Mesothelial cell of epicardium (in vitro differentiated cells): ENCODE measurements at regions not wholly inside any gene's neighbourhood (a gene's known extent, or its start where the extent isn't known, plus 50 kb on each side); places are given as distances from the start of the nearest gene placed in this dataset.
"Not testable (repeated sequence)": the region's sequence is repeated elsewhere in the genome, so short reads cannot be mapped to it uniquely, and the experiment has no call there.

ENCODE experiments used
- DNase-seq, 2 experiments: peaks; one replicate each; pipeline ENCODE4 v3.0.0; 2021; ENCODE audit warnings: low spot score in 2 of 2; ENCODE audit not compliant: unreplicated experiment in 2 of 2
- H3K27ac Mint-ChIP-seq: 2 replicates; pipeline ENCODE4 v1.8.0; 2021; ENCODE audit warnings: mixed read lengths
- H3K27me3 Mint-ChIP-seq: 2 replicates; pipeline ENCODE4 v1.8.0; 2021; ENCODE audit warnings: low read depth, mixed read lengths
- H3K36me3 Mint-ChIP-seq: 2 replicates; pipeline ENCODE4 v1.8.0; 2021; ENCODE audit warnings: mixed read lengths
- H3K4me1 Mint-ChIP-seq: 2 replicates; pipeline ENCODE4 v1.8.0; 2021; ENCODE audit warnings: mixed read lengths
- H3K4me3 Mint-ChIP-seq: 2 replicates; pipeline ENCODE4 v1.8.0; 2021; ENCODE audit warnings: mild to moderate bottlenecking, moderate library complexity, mixed read lengths
- H3K9me3 Mint-ChIP-seq: 2 replicates; pipeline ENCODE4 v1.8.0; 2021; ENCODE audit warnings: mixed read lengths
- CTCF ChIP-seq: fragments of 200-600 bp; sonication (generic); IDR thresholded peaks from one replicate; pipeline ENCODE4 v1.5.0; 2021; ENCODE audit warnings: antibody characterized with exemption; ENCODE audit not compliant: unreplicated experiment

DNA sequence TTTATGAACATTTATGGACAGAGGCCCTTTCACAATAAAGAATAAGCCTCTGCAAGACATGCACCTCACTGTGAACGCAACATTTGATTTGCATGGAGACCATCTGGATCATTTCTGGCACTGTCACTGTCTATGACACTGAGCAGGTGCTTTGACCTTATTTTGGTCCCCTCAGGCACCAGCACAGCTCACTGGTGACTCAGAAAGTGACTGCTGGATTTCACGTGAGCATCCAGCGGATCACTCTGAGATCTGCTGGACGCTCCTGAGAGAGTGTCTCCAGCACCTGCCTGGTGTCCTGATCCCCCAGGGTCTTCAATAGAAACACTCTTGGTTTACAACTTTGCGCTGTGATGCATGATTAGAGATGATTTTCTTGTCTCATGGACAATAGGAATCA is 375.7 kb downstream of the TENT5A start:
- Mint-ChIP-seq H3K4me3 (no peak overlapping the region), H3K36me3 (no peaks in the 10 kb centered on the region), H3K27me3 (no peaks in the 10 kb centered on the region), H3K4me1 (no peaks in the 10 kb centered on the region), H3K9me3 (no peaks in the 10 kb centered on the region), H3K27ac (no peak overlapping the region)
- no peak for DNase-seq
- no peak for TF ChIP-seq CTCF

- TF ChIP-seq CTCF = no peak
- Mint-ChIP-seq H3K27ac (no peak overlapping the region), H3K4me1 (no peaks in the 10 kb centered on the region), H3K9me3 (no peaks in the 10 kb centered on the region), H3K4me3 (no peak overlapping the region), H3K36me3 (no peaks in the 10 kb centered on the region), H3K27me3 (no peaks in the 10 kb centered on the region)
- DNase-seq = no peak
These were observed 379.1 kb downstream of the TENT5A start for GRCh38 chr6:81373414-81373813.

- no peaks in the 10 kb centered on the region for H3K36me3 Mint-ChIP-seq
- no peaks in the 10 kb centered on the region for H3K27me3 Mint-ChIP-seq
- H3K4me1 Mint-ChIP-seq = no peaks in the 10 kb centered on the region
- no peak overlapping the region for H3K27ac Mint-ChIP-seq
- no peak for TF ChIP-seq CTCF
- H3K9me3 Mint-ChIP-seq = no peaks in the 10 kb centered on the region
- DNase-seq = no peak
- no peak overlapping the region for H3K4me3 Mint-ChIP-seq
These were observed 380.6 kb downstream of the TENT5A start for GRCh38 chr6:81371930-81372329.

DNA sequence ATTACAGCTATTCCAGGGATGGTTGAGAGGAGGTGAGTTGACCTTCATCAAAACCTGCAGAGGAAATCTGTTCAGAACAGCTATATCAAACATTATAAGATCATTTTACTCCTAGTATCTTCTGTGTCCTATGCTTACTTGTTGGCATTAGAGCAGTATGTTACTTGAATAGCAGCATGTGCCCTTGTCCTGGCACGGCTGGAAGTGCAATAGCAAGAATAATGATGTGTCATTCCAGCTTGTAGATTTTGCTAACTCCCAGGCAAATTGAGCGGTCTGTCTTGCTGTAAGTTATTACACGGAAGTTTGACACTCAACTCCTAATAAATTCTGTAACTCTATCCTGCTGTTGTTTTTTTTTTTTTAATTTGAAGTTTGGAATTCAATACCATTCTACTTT is 385.5 kb downstream of the TENT5A start:
- H3K27ac Mint-ChIP-seq = no peak overlapping the region
- TF ChIP-seq CTCF = no peak
- no peaks in the 10 kb centered on the region for H3K27me3 Mint-ChIP-seq
- H3K4me1 Mint-ChIP-seq = no peaks in the 10 kb centered on the region
- no peaks in the 10 kb centered on the region for H3K36me3 Mint-ChIP-seq
- no peaks in the 10 kb centered on the region for H3K9me3 Mint-ChIP-seq
- no peak overlapping the region for H3K4me3 Mint-ChIP-seq
- no peak for DNase-seq

DNA sequence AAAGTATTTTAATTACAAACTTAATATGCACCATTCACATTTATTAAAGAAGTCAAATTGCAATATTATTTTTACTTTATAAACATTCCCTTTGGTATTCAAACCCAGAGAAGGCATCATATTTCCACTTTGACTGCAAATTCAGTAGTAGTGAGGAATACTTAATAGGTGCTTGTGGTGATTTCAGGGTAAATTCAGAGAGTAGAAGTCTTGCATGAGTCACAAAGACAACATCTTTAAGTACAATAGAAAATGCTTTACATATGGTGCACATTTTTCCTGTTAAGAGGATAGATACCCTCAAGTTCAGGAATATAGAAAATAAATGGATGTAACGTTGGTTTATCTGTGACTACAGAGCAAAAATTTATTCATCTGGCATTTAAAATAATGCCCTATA is 390.2 kb downstream of the TENT5A start:
- no peak for DNase-seq
- H3K4me1 Mint-ChIP-seq = no peaks in the 10 kb centered on the region
- no peak overlapping the region for H3K27ac Mint-ChIP-seq
- no peak overlapping the region for H3K4me3 Mint-ChIP-seq
- no peaks in the 10 kb centered on the region for H3K9me3 Mint-ChIP-seq
- no peaks in the 10 kb centered on the region for H3K36me3 Mint-ChIP-seq
- no peak for TF ChIP-seq CTCF
- H3K27me3 Mint-ChIP-seq = no peaks in the 10 kb centered on the region

GRCh38 chr6:81353262-81353661 is 399.2 kb downstream of the TENT5A start:
- H3K27me3 Mint-ChIP-seq = peaks cover 5% of the 10 kb centered on the region

DNA sequence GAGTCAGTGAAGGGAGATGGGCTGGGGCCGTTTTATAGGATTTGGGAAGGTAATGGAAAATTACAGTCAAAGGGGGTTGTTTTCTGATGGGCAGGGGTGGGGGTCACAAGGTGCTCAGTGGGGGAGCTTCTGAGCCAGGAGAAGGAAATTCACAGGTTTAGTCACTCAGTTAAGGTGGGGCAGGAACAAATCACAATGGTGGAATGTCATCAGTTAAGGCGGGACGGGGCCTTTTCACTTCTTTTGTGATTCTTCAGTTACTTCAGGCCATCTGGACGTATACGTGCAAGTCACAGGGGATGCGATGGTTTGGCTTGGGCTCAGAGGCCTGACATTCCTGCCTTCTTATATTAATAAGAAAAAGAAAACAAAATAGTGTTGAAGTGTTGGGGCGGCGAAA is 408.5 kb downstream of the TENT5A start:
- H3K36me3 Mint-ChIP-seq, H3K4me3 Mint-ChIP-seq, H3K9me3 Mint-ChIP-seq, H3K4me1 Mint-ChIP-seq, H3K27me3 Mint-ChIP-seq, DNase-seq, H3K27ac Mint-ChIP-seq: not testable (repeated sequence)

More at GRCh38 chr6:81353262-81353661, 399.2 kb downstream of the TENT5A start:
- Mint-ChIP-seq H3K4me1 (no peaks in the 10 kb centered on the region), H3K36me3 (no peaks in the 10 kb centered on the region), H3K9me3 (no peaks in the 10 kb centered on the region), H3K4me3 (no peak overlapping the region), H3K27ac (no peak overlapping the region)
- no peak for TF ChIP-seq CTCF
- no peak for DNase-seq
